ENCODE measurements at regions not wholly inside any gene's neighbourhood (a gene's known extent, or its start where the extent isn't known, plus 50 kb on each side); places are given as distances from the start of the nearest gene placed in this dataset.

GRCh38 chr14:105971593-105972500, 445.5 kb downstream of the TMEM121 start:
- TF ChIP-seq ZNF274 (IDR thresholded peaks at IDR 0.05; ENCODE audit: low read depth, low read length): no peak
- TF ChIP-seq YY1 (IDR thresholded peaks at IDR 0.05; ENCODE audit: insufficient read depth, insufficient read length): no peak

All from NT2/D1 (cell line).